ENCODE measurements at regions not wholly inside any gene's neighbourhood (a gene's known extent, or its start where the extent isn't known, plus 50 kb on each side); places are given as distances from the start of the nearest gene placed in this dataset.

GRCh38 chr5:15117688-15118087 is 246.1 kb upstream of the ANKH start:
- Histone ChIP-seq H3K79me1 (ENCODE audit: low read length) (no peaks in the 10 kb centered on the region), H3K23ac (ENCODE audit: low read length) (no peak overlapping the region), H2BK12ac (ENCODE audit: low read length) (no peak overlapping the region), H3K27ac (ENCODE audit: low read depth, low read length) (no peak overlapping the region), H2AK5ac (ENCODE audit: low read length) (no peak overlapping the region), H3K4me1 (ENCODE audit: control insufficient read depth in 1 of 2, insufficient read depth in 2 of 2, low read length in 2 of 2) (peaks cover 0 to 3% of the 10 kb centered on the region in 2 experiments), H3K14ac (ENCODE audit: low read length) (no peak overlapping the region), H4K12ac (ENCODE audit: low read depth, low read length) (no peak overlapping the region), H2BK120ac (ENCODE audit: insufficient read depth, low read length, poor library complexity) (no peak overlapping the region), H2BK5ac (ENCODE audit: low read depth, low read length, poor library complexity) (no peak overlapping the region), H3K4me2 (ENCODE audit: low read length) (no peak overlapping the region), H3K9me3 (ENCODE audit: insufficient read depth, low read depth, low read length) (peaks cover 2% of the 10 kb centered on the region), H3K4me3 (ENCODE audit: low read depth, low read length) (no peak overlapping the region), H3K18ac (ENCODE audit: low read length) (no peak overlapping the region), H3K4ac (ENCODE audit: low read depth, low read length) (no peak overlapping the region), H4K8ac (ENCODE audit: low read depth, low read length) (no peak overlapping the region), H3K27me3 (ENCODE audit: insufficient read depth, low read length) (no peaks in the 10 kb centered on the region), H4K91ac (ENCODE audit: low read depth, low read length) (no peak overlapping the region), H3K79me2 (ENCODE audit: control insufficient read depth, insufficient read depth, low read length, poor library complexity) (no peaks in the 10 kb centered on the region), H2AFZ (ENCODE audit: insufficient read depth, low read length, poor library complexity) (no peak overlapping the region), H3K9ac (ENCODE audit: low read length) (no peak overlapping the region), H3K36me3 (ENCODE audit: control insufficient read depth in 1 of 2, insufficient read depth in 2 of 2, low read length in 2 of 2) (no peaks in the 10 kb centered on the region)
- no CpG with 5 or more reads among the region's 5 CpGs for WGBS (ENCODE audit: extremely low coverage, insufficient coverage, insufficient read length)
- no peak for DNase-seq

DNA sequence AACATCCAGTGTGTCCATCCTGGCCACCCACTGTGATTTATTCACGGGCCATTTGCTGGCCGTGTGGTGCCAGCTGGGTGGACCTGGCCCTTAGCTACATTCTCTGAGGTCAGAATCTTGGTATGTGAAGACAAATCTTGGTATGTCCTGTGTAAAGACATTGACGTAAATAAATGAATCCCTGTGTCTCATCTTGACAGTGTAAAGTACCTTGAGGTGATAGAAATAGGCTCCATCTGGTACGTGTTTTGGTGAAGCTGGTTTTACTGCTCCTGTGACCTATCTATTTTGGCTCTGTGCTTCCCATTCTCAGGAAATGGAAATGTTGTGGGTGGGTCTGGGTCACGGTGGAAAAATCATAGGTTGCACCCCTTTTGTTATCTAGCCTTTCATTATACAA is 245.4 kb upstream of the ANKH start:
- Histone ChIP-seq H3K79me1 (ENCODE audit: low read length) (no peaks in the 10 kb centered on the region), H2AK5ac (ENCODE audit: low read length) (no peak overlapping the region), H2BK120ac (ENCODE audit: insufficient read depth, low read length, poor library complexity) (no peak overlapping the region), H2AFZ (ENCODE audit: insufficient read depth, low read length, poor library complexity) (no peak overlapping the region), H3K27me3 (ENCODE audit: insufficient read depth, low read length) (no peaks in the 10 kb centered on the region), H4K8ac (ENCODE audit: low read depth, low read length) (no peak overlapping the region), H3K18ac (ENCODE audit: low read length) (no peak overlapping the region), H3K9me3 (ENCODE audit: insufficient read depth, low read depth, low read length) (peaks cover 2% of the 10 kb centered on the region), H4K12ac (ENCODE audit: low read depth, low read length) (no peak overlapping the region), H4K91ac (ENCODE audit: low read depth, low read length) (no peak overlapping the region), H2BK12ac (ENCODE audit: low read length) (no peak overlapping the region), H3K36me3 (ENCODE audit: control insufficient read depth in 1 of 2, insufficient read depth in 2 of 2, low read length in 2 of 2) (no peaks in the 10 kb centered on the region), H3K4me3 (ENCODE audit: low read depth, low read length) (peak overlapping the region; percentile 43), H3K4me2 (ENCODE audit: low read length) (no peak overlapping the region), H3K79me2 (ENCODE audit: control insufficient read depth, insufficient read depth, low read length, poor library complexity) (no peaks in the 10 kb centered on the region), H3K23ac (ENCODE audit: low read length) (no peak overlapping the region), H3K27ac (ENCODE audit: low read depth, low read length) (no peak overlapping the region), H3K14ac (ENCODE audit: low read length) (no peak overlapping the region), H3K4me1 (ENCODE audit: control insufficient read depth in 1 of 2, insufficient read depth in 2 of 2, low read length in 2 of 2) (peaks cover 0 to 3% of the 10 kb centered on the region in 2 experiments), H3K9ac (ENCODE audit: low read length) (no peak overlapping the region), H3K4ac (ENCODE audit: low read depth, low read length) (no peak overlapping the region), H2BK5ac (ENCODE audit: low read depth, low read length, poor library complexity) (no peak overlapping the region)
- WGBS (ENCODE audit: extremely low coverage, insufficient coverage, insufficient read length): no CpG with 5 or more reads among the region's 5 CpGs
- DNase-seq: peak in 1 of 2 donors; percentile 45

DNA sequence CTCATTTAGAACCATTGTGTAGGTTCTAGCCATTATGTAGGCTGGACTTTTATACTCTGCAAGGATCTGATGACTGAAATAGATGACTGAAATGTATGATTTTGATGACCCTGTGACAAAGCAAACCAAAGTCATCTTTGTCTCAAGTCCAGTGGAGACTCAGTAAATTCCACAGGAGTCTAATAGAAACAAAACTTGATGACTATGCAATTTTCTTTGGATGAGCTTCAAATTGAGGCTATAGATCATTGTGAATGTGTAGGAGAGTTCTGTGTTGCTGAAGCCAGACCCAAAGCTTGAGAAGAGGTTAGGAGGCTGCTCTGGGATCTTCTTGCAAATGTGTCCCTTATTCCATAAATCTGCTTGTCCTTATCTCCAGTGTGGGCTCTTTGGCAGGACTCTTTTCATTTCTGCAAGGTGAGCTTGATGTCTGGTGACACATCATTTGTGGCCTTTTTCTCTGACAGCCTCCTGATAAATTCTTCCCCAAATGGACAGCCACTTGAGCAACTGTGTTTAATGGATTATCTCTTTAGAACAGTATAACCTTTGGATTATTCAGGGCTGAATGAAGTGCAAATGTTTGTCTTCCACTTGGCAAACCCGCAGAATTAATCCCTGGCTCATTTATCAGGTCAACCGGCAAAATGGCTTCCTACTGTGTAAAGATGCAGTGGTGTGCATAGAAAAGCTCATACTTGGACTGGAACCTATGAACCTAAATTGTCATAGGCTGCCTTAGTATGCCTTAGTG is 235.1 kb upstream of the ANKH start:
- Histone ChIP-seq H3K4me1 (ENCODE audit: control insufficient read depth in 1 of 2, insufficient read depth in 2 of 2, low read length in 2 of 2) (peaks cover 0 to 3% of the 10 kb centered on the region in 2 experiments), H3K9me3 (ENCODE audit: insufficient read depth, low read depth, low read length) (no peaks in the 10 kb centered on the region), H3K36me3 (ENCODE audit: control insufficient read depth in 1 of 2, insufficient read depth in 2 of 2, low read length in 2 of 2) (no peaks in the 10 kb centered on the region), H3K23ac (ENCODE audit: low read length) (no peak overlapping the region), H3K18ac (ENCODE audit: low read length) (no peak overlapping the region), H3K27ac (ENCODE audit: low read depth, low read length) (no peak overlapping the region), H2AK5ac (ENCODE audit: low read length) (no peak overlapping the region), H3K4me2 (ENCODE audit: low read length) (no peak overlapping the region), H2BK120ac (ENCODE audit: insufficient read depth, low read length, poor library complexity) (no peak overlapping the region), H3K79me2 (ENCODE audit: control insufficient read depth, insufficient read depth, low read length, poor library complexity) (no peaks in the 10 kb centered on the region), H4K8ac (ENCODE audit: low read depth, low read length) (no peak overlapping the region), H3K4me3 (ENCODE audit: low read depth, low read length) (no peak overlapping the region), H3K9ac (ENCODE audit: low read length) (no peak overlapping the region), H2BK5ac (ENCODE audit: low read depth, low read length, poor library complexity) (no peak overlapping the region), H4K91ac (ENCODE audit: low read depth, low read length) (no peak overlapping the region), H4K12ac (ENCODE audit: low read depth, low read length) (no peak overlapping the region), H3K14ac (ENCODE audit: low read length) (no peak overlapping the region), H2BK12ac (ENCODE audit: low read length) (no peak overlapping the region), H3K79me1 (ENCODE audit: low read length) (no peaks in the 10 kb centered on the region), H3K27me3 (ENCODE audit: insufficient read depth, low read length) (no peaks in the 10 kb centered on the region), H2AFZ (ENCODE audit: insufficient read depth, low read length, poor library complexity) (no peak overlapping the region), H3K4ac (ENCODE audit: low read depth, low read length) (no peak overlapping the region)
- WGBS (ENCODE audit: extremely low coverage, insufficient coverage, insufficient read length): no CpG with 5 or more reads among the region's 2 CpGs
- no peak for DNase-seq

GRCh38 chr5:15105799-15106393 is 234.3 kb upstream of the ANKH start:
- Histone ChIP-seq H3K79me2 (ENCODE audit: control insufficient read depth, insufficient read depth, low read length, poor library complexity) (no peaks in the 10 kb centered on the region), H2BK120ac (ENCODE audit: insufficient read depth, low read length, poor library complexity) (no peak overlapping the region), H3K14ac (ENCODE audit: low read length) (no peak overlapping the region), H4K8ac (ENCODE audit: low read depth, low read length) (no peak overlapping the region), H3K36me3 (ENCODE audit: control insufficient read depth in 1 of 2, insufficient read depth in 2 of 2, low read length in 2 of 2) (no peaks in the 10 kb centered on the region), H2AK5ac (ENCODE audit: low read length) (no peak overlapping the region), H2BK5ac (ENCODE audit: low read depth, low read length, poor library complexity) (no peak overlapping the region), H3K4me3 (ENCODE audit: low read depth, low read length) (no peak overlapping the region), H4K91ac (ENCODE audit: low read depth, low read length) (no peak overlapping the region), H3K4ac (ENCODE audit: low read depth, low read length) (no peak overlapping the region), H3K9ac (ENCODE audit: low read length) (no peak overlapping the region), H2BK12ac (ENCODE audit: low read length) (no peak overlapping the region), H3K79me1 (ENCODE audit: low read length) (no peaks in the 10 kb centered on the region), H4K12ac (ENCODE audit: low read depth, low read length) (no peak overlapping the region), H3K4me1 (ENCODE audit: control insufficient read depth in 1 of 2, insufficient read depth in 2 of 2, low read length in 2 of 2) (peaks cover 0 to 3% of the 10 kb centered on the region in 2 experiments), H3K23ac (ENCODE audit: low read length) (no peak overlapping the region), H2AFZ (ENCODE audit: insufficient read depth, low read length, poor library complexity) (no peak overlapping the region), H3K27me3 (ENCODE audit: insufficient read depth, low read length) (no peaks in the 10 kb centered on the region), H3K18ac (ENCODE audit: low read length) (no peak overlapping the region), H3K4me2 (ENCODE audit: low read length) (no peak overlapping the region), H3K27ac (ENCODE audit: low read depth, low read length) (no peak overlapping the region), H3K9me3 (ENCODE audit: insufficient read depth, low read depth, low read length) (no peaks in the 10 kb centered on the region)
- DNase-seq: peak; percentile 18 to 81
- no CpG with 5 or more reads among the region's 2 CpGs for WGBS (ENCODE audit: extremely low coverage, insufficient coverage, insufficient read length)
